Mesothelial cell of epicardium (in vitro differentiated cells): ENCODE measurements at regions not wholly inside any gene's neighbourhood (a gene's known extent, or its start where the extent isn't known, plus 50 kb on each side); places are given as distances from the start of the nearest gene placed in this dataset.
A peak's percentile ranks its signal among the peaks of the same experiment; 100 is the strongest.

Experiments
- DNase-seq, 2 experiments: peaks; one replicate each; pipeline ENCODE4 v3.0.0; 2021; ENCODE audit warnings: low spot score in 2 of 2; ENCODE audit not compliant: unreplicated experiment in 2 of 2
- H3K27ac Mint-ChIP-seq: 2 replicates; pipeline ENCODE4 v1.8.0; 2021; ENCODE audit warnings: mixed read lengths
- H3K27me3 Mint-ChIP-seq: 2 replicates; pipeline ENCODE4 v1.8.0; 2021; ENCODE audit warnings: low read depth, mixed read lengths
- H3K36me3 Mint-ChIP-seq: 2 replicates; pipeline ENCODE4 v1.8.0; 2021; ENCODE audit warnings: mixed read lengths
- H3K4me1 Mint-ChIP-seq: 2 replicates; pipeline ENCODE4 v1.8.0; 2021; ENCODE audit warnings: mixed read lengths
- H3K4me3 Mint-ChIP-seq: 2 replicates; pipeline ENCODE4 v1.8.0; 2021; ENCODE audit warnings: mild to moderate bottlenecking, moderate library complexity, mixed read lengths
- H3K9me3 Mint-ChIP-seq: 2 replicates; pipeline ENCODE4 v1.8.0; 2021; ENCODE audit warnings: mixed read lengths
- CTCF ChIP-seq: fragments of 200-600 bp; sonication (generic); IDR thresholded peaks from one replicate; pipeline ENCODE4 v1.5.0; 2021; ENCODE audit warnings: antibody characterized with exemption; ENCODE audit not compliant: unreplicated experiment

- DNase-seq: no peak
- Mint-ChIP-seq H3K9me3 (peaks cover 7% of the 10 kb centered on the region), H3K27ac (no peak overlapping the region), H3K4me1 (peaks cover 32% of the 10 kb centered on the region), H3K27me3 (no peaks in the 10 kb centered on the region), H3K4me3 (no peak overlapping the region), H3K36me3 (no peaks in the 10 kb centered on the region)
- TF ChIP-seq CTCF: no peak
These were observed 248.0 kb downstream of the WDR11 start for GRCh38 chr10:121099181-121099580.

- Mint-ChIP-seq H3K9me3 (peaks cover 7% of the 10 kb centered on the region), H3K36me3 (no peaks in the 10 kb centered on the region), H3K4me3 (no peak overlapping the region), H3K27ac (peak overlapping the region; percentile 45), H3K4me1 (peaks cover 32% of the 10 kb centered on the region), H3K27me3 (no peaks in the 10 kb centered on the region)
- no peak for DNase-seq
- TF ChIP-seq CTCF: no peak
These were observed 248.4 kb downstream of the WDR11 start for GRCh38 chr10:121099592-121099991.

GRCh38 chr10:121101561-121101960 is 250.4 kb downstream of the WDR11 start:
- Mint-ChIP-seq H3K4me1 (peaks cover 38% of the 10 kb centered on the region), H3K27me3 (no peaks in the 10 kb centered on the region), H3K4me3 (no peak overlapping the region), H3K27ac (no peak overlapping the region), H3K36me3 (no peaks in the 10 kb centered on the region), H3K9me3 (no peaks in the 10 kb centered on the region)
- no peak for TF ChIP-seq CTCF
- no peak for DNase-seq

GRCh38 chr10:121102706-121103105 is 251.5 kb downstream of the WDR11 start:
- no peak overlapping the region for H3K4me3 Mint-ChIP-seq
- no peak for DNase-seq
- no peaks in the 10 kb centered on the region for H3K27me3 Mint-ChIP-seq
- H3K9me3 Mint-ChIP-seq: no peaks in the 10 kb centered on the region
- no peak for TF ChIP-seq CTCF
- H3K27ac Mint-ChIP-seq: no peak overlapping the region
- H3K36me3 Mint-ChIP-seq: no peaks in the 10 kb centered on the region
- peaks cover 34% of the 10 kb centered on the region for H3K4me1 Mint-ChIP-seq

GRCh38 chr10:121104476-121105111 is 253.4 kb downstream of the WDR11 start:
- Mint-ChIP-seq H3K27me3 (no peaks in the 10 kb centered on the region), H3K9me3 (no peaks in the 10 kb centered on the region), H3K4me3 (no peak overlapping the region), H3K36me3 (no peaks in the 10 kb centered on the region), H3K27ac (no peak overlapping the region), H3K4me1 (peaks cover 24% of the 10 kb centered on the region)
- no peak for TF ChIP-seq CTCF
- no peak for DNase-seq

GRCh38 chr10:121106611-121107010 is 255.4 kb downstream of the WDR11 start:
- Mint-ChIP-seq H3K9me3 (peaks cover 5% of the 10 kb centered on the region), H3K4me1 (peaks cover 29% of the 10 kb centered on the region), H3K27ac (no peak overlapping the region), H3K27me3 (no peaks in the 10 kb centered on the region), H3K4me3 (no peak overlapping the region), H3K36me3 (no peaks in the 10 kb centered on the region)
- DNase-seq: no peak
- TF ChIP-seq CTCF: no peak
